Choroid plexus epithelial cell (primary cell): ENCODE measurements at regions not wholly inside any gene's neighbourhood (a gene's known extent, or its start where the extent isn't known, plus 50 kb on each side); places are given as distances from the start of the nearest gene placed in this dataset.
A peak's percentile ranks its signal among the peaks of the same experiment; 100 is the strongest.

Experiments used
- DNase-seq: peaks from one replicate; pipeline ENCODE4 v3.0.0-alpha.2; 2010; ENCODE audit warnings: low read depth
- H3K4me3 ChIP-seq: 2 replicates; pipeline ENCODE4 v1.5.1; 2011; ENCODE audit warnings: low read depth, mild to moderate bottlenecking, control low read depth, low read length, moderate library complexity
- TF ChIP-seq, protein P1 (sequence below): conservative IDR thresholded peaks from 2 replicates; pipeline ENCODE4 v1.5.1; 2011; ENCODE audit warnings: low read depth, mild to moderate bottlenecking, control low read depth, inconsistent platforms, low read length, moderate library complexity

DNA sequence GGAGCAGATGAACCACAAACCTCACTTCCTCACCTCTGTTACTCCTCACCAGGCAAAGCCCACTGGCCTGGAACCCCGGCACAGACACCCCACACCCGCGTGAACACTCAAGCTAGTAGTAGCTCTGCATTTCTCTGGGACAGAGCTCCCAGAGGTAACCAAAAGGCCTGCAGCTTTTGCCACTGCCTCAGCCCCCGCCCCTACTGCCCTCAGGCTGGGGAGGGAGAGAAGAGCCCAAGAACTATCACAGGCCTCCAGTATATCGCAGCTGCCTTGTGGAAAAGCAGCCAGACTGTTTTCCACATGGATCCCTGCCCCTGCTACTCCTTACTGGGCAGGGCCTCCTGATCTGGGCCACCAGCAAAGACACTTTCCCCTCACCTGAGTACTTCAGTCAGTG lies 728.7 kb upstream of the ACTRT1 start:
- TF ChIP-seq, protein P1, sequence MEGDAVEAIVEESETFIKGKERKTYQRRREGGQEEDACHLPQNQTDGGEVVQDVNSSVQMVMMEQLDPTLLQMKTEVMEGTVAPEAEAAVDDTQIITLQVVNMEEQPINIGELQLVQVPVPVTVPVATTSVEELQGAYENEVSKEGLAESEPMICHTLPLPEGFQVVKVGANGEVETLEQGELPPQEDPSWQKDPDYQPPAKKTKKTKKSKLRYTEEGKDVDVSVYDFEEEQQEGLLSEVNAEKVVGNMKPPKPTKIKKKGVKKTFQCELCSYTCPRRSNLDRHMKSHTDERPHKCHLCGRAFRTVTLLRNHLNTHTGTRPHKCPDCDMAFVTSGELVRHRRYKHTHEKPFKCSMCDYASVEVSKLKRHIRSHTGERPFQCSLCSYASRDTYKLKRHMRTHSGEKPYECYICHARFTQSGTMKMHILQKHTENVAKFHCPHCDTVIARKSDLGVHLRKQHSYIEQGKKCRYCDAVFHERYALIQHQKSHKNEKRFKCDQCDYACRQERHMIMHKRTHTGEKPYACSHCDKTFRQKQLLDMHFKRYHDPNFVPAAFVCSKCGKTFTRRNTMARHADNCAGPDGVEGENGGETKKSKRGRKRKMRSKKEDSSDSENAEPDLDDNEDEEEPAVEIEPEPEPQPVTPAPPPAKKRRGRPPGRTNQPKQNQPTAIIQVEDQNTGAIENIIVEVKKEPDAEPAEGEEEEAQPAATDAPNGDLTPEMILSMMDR, result no peak
- no peak overlapping the region for H3K4me3 ChIP-seq
- no peak for DNase-seq

DNA sequence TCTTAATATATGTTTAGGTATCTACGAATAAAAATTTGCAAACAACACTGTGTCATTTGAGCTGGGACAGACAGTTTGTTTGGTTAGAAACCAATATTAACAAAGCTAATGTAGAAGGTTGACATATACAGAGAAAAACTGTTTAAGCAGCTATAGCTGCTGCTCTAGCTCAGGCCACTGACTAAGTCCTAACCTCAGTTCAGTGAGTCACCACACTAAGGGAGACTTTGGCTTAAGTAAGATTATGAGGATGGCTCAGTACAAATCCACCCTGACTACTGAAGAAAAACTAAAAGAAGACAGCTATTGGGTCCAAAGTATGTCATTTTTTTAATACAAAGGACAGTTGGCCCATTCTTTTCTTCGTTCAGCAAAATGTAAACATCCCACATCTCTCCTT lies 717.3 kb upstream of the ACTRT1 start:
- TF ChIP-seq, protein P1, result no peak
- peak; percentile 22 for DNase-seq
- H3K4me3 ChIP-seq, result no peak overlapping the region

DNA sequence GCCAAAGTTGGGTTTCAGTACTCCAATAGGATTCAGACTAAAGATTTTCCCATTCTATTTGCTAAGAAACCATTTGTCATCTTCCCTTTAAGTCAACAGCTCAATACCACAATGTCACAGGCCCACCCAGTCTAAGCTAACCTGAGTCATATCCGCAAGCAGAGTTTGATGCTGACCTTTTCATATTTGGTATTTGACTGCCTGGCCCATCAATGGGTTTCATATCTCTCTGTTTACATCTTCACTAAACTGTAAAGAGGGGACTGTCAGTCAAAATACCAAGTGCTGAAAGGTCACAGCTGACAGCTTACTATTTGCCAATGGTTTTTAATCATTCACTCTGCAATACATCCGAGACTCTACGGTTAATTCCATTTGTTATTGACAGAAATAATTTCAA lies 707.5 kb upstream of the ACTRT1 start:
- TF ChIP-seq, protein P1, result no peak
- no peak overlapping the region for H3K4me3 ChIP-seq
- peak; percentile 19 for DNase-seq

DNA sequence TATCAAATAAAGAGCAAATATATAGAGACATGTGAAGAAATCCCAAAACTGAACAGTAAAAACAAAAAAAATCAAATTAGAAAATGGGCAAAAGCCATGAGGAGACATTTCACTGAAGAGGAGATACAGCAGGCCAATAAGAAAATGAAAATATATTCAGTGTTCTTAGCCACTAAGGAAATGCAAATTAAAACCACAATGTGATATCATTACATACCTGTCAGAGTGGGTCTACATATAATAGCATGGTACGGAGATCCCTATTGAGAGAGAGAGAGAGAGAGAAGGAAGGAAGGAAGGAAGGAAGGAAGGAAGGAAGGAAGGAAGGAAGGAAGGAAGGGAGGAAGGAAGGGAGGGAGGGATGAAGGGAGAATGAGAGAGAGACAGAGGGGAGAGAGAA lies 707.0 kb upstream of the ACTRT1 start:
- H3K4me3 ChIP-seq, result no peak overlapping the region
- TF ChIP-seq, protein P1, result no peak
- DNase-seq, result no peak

DNA sequence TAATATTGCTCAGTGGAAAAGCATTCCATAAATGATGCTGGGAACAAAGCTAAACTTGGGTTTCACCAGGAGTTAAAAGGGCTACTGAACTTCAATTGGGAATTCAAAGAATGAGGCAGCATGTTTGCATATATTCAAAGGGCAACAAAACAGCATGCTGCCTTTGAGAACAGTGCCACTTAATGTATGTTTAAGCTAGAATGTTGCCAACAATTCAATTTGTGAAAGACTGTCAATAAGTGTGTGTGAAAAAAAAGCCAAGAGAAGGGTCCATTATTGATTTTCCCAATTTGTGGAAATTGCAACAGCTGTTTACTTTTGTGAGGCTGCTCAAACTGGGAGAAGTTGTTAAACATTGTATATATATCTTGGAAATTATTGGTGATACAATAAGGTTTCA lies 701.9 kb upstream of the ACTRT1 start:
- no peak overlapping the region for H3K4me3 ChIP-seq
- TF ChIP-seq, protein P1, result no peak
- DNase-seq, result no peak

DNA sequence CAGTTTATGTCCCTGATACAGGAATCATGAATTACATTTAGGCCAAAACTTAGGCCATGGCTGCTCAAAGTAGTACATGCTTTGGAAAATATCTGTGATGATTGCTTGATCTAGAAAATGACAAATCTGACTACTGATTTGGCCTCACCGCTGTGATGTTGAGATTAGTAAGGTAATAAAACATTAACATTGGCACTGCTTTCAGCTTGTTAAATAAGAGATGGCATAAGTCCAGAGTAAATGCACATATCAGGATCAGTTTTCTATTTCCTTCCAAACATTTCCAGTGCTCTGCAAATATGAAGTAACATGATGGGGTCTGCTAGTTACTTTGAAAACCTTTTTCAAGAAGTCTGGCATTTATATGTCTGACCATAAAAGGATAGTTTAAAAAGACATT lies 687.3 kb upstream of the ACTRT1 start:
- no peak overlapping the region for H3K4me3 ChIP-seq
- DNase-seq, result no peak
- TF ChIP-seq, protein P1, result no peak

DNA sequence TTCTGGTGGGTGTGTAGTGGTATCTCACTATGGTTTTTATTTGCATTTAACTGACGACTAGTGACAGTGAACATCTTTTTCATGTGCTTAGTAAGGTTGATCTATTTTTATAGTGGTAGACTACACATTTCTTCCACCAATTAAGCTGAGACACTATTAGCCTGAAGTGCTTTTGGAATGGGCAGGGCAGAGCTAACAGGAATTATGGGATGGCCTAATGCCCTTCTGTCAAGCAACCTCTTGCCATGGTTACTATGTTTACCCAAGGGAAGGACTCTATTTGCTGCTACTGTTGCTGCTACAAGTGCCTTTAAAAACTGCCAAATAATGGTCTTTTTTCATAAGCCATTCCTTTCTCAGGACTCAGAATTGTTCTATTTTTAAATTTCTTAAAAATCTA lies 676.7 kb upstream of the ACTRT1 start:
- TF ChIP-seq, protein P1, result no peak

More for the DNA sequence above, 676.7 kb upstream of the ACTRT1 start:
- no peak for DNase-seq
- no peak overlapping the region for H3K4me3 ChIP-seq
